Gastroesophageal sphincter (tissue), 3 donors: ENCODE measurements at regions not wholly inside any gene's neighbourhood (a gene's known extent, or its start where the extent isn't known, plus 50 kb on each side); places are given as distances from the start of the nearest gene placed in this dataset.

Source experiments
- CTCF ChIP-seq, 4 experiments: fragments of 200-600 bp in 2 of 4; fragments of 450-650 bp in 2 of 4; sonication (generic) in 1 of 4; IDR thresholded peaks; one replicate each; pipeline ENCODE4 v1.5.1; 2017 to 2019; ENCODE audit warnings: antibody characterized with exemption in 4 of 4, mild to moderate bottlenecking in 2 of 4, moderate library complexity in 2 of 4
- EP300 ChIP-seq: sonication (generic); formaldehyde crosslinking; IDR thresholded peaks from one replicate; pipeline ENCODE4 v1.6.1; 2017; ENCODE audit warnings: antibody characterized with exemption, mild to moderate bottlenecking
- POLR2A ChIP-seq, 2 donors: fragments of 450-650 bp; IDR thresholded peaks; one replicate each; pipeline ENCODE4 v1.6.1; 2017; ENCODE audit warnings: antibody characterized with exemption in 2 of 2, mild to moderate bottlenecking in 2 of 2, moderate library complexity in 1 of 2
- POLR2AphosphoS5 ChIP-seq: sonication (generic); formaldehyde crosslinking; IDR thresholded peaks from one replicate; pipeline ENCODE4 v1.6.1; 2017; ENCODE audit warnings: antibody characterized with exemption

DNA sequence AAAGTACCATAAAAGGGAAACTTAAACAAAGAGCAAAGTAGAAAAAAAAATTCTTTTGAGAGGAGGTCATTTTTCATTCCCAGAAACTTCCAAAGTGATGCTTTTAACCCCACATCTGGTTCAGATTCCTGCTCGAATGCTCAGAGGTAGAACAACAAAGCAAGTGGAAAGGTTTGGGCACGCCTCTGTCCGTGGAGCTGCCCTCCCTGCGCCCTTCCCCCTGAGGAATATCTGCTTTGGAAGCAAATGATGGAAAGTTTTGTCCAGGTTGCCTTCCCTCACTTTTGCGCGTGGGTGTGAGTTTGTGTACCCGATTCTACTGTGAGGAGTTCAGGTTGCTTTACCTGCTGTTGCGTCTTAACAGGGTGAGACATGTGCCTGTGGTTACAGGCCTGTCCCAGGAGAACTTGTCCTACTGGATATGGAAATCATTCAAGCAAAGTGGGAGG lies 110.2 kb downstream of the KLF5 start:
- no peak for TF ChIP-seq CTCF (IDR thresholded peaks at IDR 0.05)
- TF ChIP-seq EP300: no peak
- TF ChIP-seq POLR2A (IDR thresholded peaks at IDR 0.05): no peak
- no peak for TF ChIP-seq POLR2AphosphoS5
